ENCODE measurements at regions not wholly inside any gene's neighbourhood (a gene's known extent, or its start where the extent isn't known, plus 50 kb on each side); places are given as distances from the start of the nearest gene placed in this dataset.

GRCh38 chr18:10350661-10351060 lies 103.8 kb upstream of the APCDD1 start:
- FAIRE-seq (peak; percentile 28), DNase-seq (ENCODE audit: low read depth) (no peak)
- TF ChIP-seq, protein P1, sequence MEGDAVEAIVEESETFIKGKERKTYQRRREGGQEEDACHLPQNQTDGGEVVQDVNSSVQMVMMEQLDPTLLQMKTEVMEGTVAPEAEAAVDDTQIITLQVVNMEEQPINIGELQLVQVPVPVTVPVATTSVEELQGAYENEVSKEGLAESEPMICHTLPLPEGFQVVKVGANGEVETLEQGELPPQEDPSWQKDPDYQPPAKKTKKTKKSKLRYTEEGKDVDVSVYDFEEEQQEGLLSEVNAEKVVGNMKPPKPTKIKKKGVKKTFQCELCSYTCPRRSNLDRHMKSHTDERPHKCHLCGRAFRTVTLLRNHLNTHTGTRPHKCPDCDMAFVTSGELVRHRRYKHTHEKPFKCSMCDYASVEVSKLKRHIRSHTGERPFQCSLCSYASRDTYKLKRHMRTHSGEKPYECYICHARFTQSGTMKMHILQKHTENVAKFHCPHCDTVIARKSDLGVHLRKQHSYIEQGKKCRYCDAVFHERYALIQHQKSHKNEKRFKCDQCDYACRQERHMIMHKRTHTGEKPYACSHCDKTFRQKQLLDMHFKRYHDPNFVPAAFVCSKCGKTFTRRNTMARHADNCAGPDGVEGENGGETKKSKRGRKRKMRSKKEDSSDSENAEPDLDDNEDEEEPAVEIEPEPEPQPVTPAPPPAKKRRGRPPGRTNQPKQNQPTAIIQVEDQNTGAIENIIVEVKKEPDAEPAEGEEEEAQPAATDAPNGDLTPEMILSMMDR (IDR thresholded peaks at IDR 0.05; ENCODE audit: insufficient read depth, low read length, severe bottlenecking) = no peak
- H3K36me3 ChIP-seq (ENCODE audit: control insufficient read depth, insufficient read depth, low read length) = no peaks in the 10 kb centered on the region
- H3K27me3 ChIP-seq (ENCODE audit: control insufficient read depth, insufficient read depth, low read length) = no peaks in the 10 kb centered on the region
- H3K4me3 ChIP-seq (ENCODE audit: low read depth, low read length) = no peak overlapping the region

GRCh38 chr18:10351219-10351818 lies 103.1 kb upstream of the APCDD1 start:
- Histone ChIP-seq H3K4me3 (ENCODE audit: low read depth, low read length) (no peak overlapping the region), H3K36me3 (ENCODE audit: control insufficient read depth, insufficient read depth, low read length) (no peaks in the 10 kb centered on the region), H3K27me3 (ENCODE audit: control insufficient read depth, insufficient read depth, low read length) (no peaks in the 10 kb centered on the region)
- DNase-seq (ENCODE audit: low read depth) (no peak), FAIRE-seq (peak; percentile 40)
- TF ChIP-seq, protein P1 (IDR thresholded peaks at IDR 0.05; ENCODE audit: insufficient read depth, low read length, severe bottlenecking) = no peak

GRCh38 chr18:10351858-10352257 lies 102.6 kb upstream of the APCDD1 start:
- no peak for FAIRE-seq

DNA sequence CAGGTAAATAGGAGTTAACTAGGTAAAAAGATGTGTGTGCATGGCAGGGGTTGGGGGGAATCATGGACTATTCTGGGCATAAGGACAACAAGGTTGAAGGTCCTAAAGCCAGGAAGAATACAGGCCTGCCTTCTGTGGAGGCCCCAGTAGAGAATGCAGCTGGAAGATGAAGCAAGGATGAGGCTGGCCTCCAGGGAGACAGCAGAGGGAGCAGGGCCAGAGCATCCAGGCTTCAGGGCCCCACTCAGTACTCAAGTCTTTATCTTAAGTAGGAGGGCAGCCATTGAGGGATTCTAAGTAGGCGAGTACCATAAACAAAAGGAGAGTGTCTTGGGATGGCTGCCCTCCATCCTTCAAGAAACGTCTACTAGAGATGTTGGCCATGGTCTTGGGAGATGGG lies 101.8 kb upstream of the APCDD1 start:
- DNase-seq (ENCODE audit: low read depth) (no peak), FAIRE-seq (no peak)
- TF ChIP-seq, protein P1 (IDR thresholded peaks at IDR 0.05; ENCODE audit: insufficient read depth, low read length, severe bottlenecking) = no peak
- Histone ChIP-seq H3K4me3 (ENCODE audit: low read depth, low read length) (no peak overlapping the region), H3K27me3 (ENCODE audit: control insufficient read depth, insufficient read depth, low read length) (no peaks in the 10 kb centered on the region), H3K36me3 (ENCODE audit: control insufficient read depth, insufficient read depth, low read length) (no peaks in the 10 kb centered on the region)

More at GRCh38 chr18:10351858-10352257, 102.6 kb upstream of the APCDD1 start:
- no peak overlapping the region for H3K4me3 ChIP-seq (ENCODE audit: low read depth, low read length)
- DNase-seq (ENCODE audit: low read depth) = no peak
- no peaks in the 10 kb centered on the region for H3K27me3 ChIP-seq (ENCODE audit: control insufficient read depth, insufficient read depth, low read length)
- no peaks in the 10 kb centered on the region for H3K36me3 ChIP-seq (ENCODE audit: control insufficient read depth, insufficient read depth, low read length)
- TF ChIP-seq, protein P1 (IDR thresholded peaks at IDR 0.05; ENCODE audit: insufficient read depth, low read length, severe bottlenecking) = no peak

DNA sequence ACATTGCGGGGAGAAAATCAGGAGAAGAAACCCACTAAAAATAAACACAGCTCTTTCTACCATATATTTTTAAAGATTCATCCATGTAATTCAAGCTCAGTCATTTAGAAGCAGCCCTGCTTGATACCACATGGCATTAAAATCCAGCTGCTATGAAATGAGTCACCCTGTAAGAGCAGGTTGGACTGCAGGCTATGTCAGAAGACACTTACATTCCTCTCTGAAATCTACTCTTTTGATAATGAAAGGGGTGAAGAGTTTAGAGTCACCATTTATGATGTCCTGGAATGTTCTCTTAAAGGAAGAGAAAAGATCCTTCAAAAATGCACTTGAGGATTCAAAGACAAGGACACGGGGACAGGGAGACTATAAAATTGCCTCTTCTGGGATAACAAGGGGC lies 100.6 kb upstream of the APCDD1 start:
- FAIRE-seq (no peak), DNase-seq (ENCODE audit: low read depth) (peak; percentile 59)
- Histone ChIP-seq H3K36me3 (ENCODE audit: control insufficient read depth, insufficient read depth, low read length) (no peaks in the 10 kb centered on the region), H3K27me3 (ENCODE audit: control insufficient read depth, insufficient read depth, low read length) (no peaks in the 10 kb centered on the region), H3K4me3 (ENCODE audit: low read depth, low read length) (no peak overlapping the region)
- TF ChIP-seq, protein P1 (IDR thresholded peaks at IDR 0.05; ENCODE audit: insufficient read depth, low read length, severe bottlenecking) = no peak

DNA sequence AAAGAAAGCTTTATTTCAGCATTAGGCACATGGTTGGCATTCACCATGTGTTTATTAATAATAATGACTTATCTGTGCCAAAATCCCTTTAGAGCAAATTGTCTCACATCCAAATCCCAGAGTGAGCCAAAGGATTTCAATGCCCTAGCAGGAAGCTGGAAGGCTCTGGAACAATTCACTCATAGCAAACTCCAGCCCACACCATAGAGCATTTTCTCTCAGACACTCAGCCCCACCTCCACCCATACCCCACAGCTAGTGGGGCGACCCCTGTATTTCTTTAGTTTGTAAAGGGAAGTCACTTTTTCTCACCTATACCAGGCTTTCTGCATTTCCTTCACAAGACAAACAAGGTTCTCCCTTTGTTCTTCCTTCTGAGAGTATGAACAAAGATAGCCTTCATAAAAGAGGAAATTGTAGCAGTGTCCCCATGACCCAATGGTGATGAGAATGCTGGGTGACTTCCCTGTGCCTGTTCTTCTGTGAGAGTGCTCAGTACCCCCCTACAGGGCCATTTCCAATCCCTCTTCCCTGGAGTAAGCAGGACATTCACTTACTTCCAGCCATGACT lies 100.1 kb upstream of the APCDD1 start:
- DNase-seq (ENCODE audit: low read depth) (no peak), FAIRE-seq (no peak)
- TF ChIP-seq, protein P1 (IDR thresholded peaks at IDR 0.05; ENCODE audit: insufficient read depth, low read length, severe bottlenecking) = no peak
- H3K4me3 ChIP-seq (ENCODE audit: low read depth, low read length) = no peak overlapping the region
- H3K27me3 ChIP-seq (ENCODE audit: control insufficient read depth, insufficient read depth, low read length) = no peaks in the 10 kb centered on the region
- H3K36me3 ChIP-seq (ENCODE audit: control insufficient read depth, insufficient read depth, low read length) = no peaks in the 10 kb centered on the region

All from bronchial epithelial cell (primary cell).